ENCODE measurements at regions not wholly inside any gene's neighbourhood (a gene's known extent, or its start where the extent isn't known, plus 50 kb on each side); places are given as distances from the start of the nearest gene placed in this dataset.

- TF ChIP-seq CTCF (IDR thresholded peaks at IDR 0.05) (no peak), POLR2A (IDR thresholded peaks at IDR 0.05) (no peak)
These were observed 333.2 kb upstream of the UBE2E3 start for GRCh38 chr2:180647221-180647620.
